ENCODE measurements at regions not wholly inside any gene's neighbourhood (a gene's known extent, or its start where the extent isn't known, plus 50 kb on each side); places are given as distances from the start of the nearest gene placed in this dataset.

- peaks cover 0 to 4% (median 0%) of the 10 kb centered on the region in 5 donors for H3K36me3 Mint-ChIP-seq
- no peak for DNase-seq
- Histone ChIP-seq H3K4me3 (ENCODE audit: low read length) (no peak overlapping the region), H3K9me3 (ENCODE audit: control insufficient read depth in 2 of 3, low read length in 3 of 3) (no peaks in the 10 kb centered on the region), H3K4me1 (ENCODE audit: control insufficient read depth in 2 of 2, insufficient read depth in 2 of 2, low read length in 2 of 2) (no peaks in the 10 kb centered on the region), H3K27ac (ENCODE audit: low read depth, low read length) (no peak overlapping the region), H3K36me3 (ENCODE audit: control insufficient read depth in 2 of 3, insufficient read depth in 3 of 3, low read length in 3 of 3) (no peaks in the 10 kb centered on the region), H3K27me3 (ENCODE audit: control insufficient read depth in 2 of 2, insufficient read depth in 2 of 2, low read length in 2 of 2) (no peaks in the 10 kb centered on the region)
- H3K9me3 Mint-ChIP-seq: peaks cover 0 to 2% (median 0%) of the 10 kb centered on the region in 11 donors
- CTCF ChIA-PET: no interaction called here
- peaks cover 6 to 16% (median 11%) of the 10 kb centered on the region in 5 donors for H3K27me3 Mint-ChIP-seq
- no peak for ATAC-seq
- intact Hi-C loops (cut with micrococcal nuclease): no loop called here
- H3K4me1 Mint-ChIP-seq: peaks cover 0 to 15% (median 1%) of the 10 kb centered on the region in 7 donors
- POLR2A ChIA-PET: no interaction called here
- H3K4me3 Mint-ChIP-seq: no peak overlapping the region
- no peak overlapping the region for H3K27ac Mint-ChIP-seq
These were observed 180.1 kb upstream of the ARID1B start for GRCh38 chr6:156597095-156597494.

- no peaks in the 10 kb centered on the region for H3K36me3 ChIP-seq (ENCODE audit: control insufficient read depth in 2 of 3, insufficient read depth in 3 of 3, low read length in 3 of 3)
- DNase-seq (no peak), ATAC-seq (no peak)
- intact Hi-C loops (cut with micrococcal nuclease): no loop called here
- H3K27ac Mint-ChIP-seq: no peak overlapping the region
- no peaks in the 10 kb centered on the region for H3K9me3 ChIP-seq (ENCODE audit: control insufficient read depth in 2 of 3, low read length in 3 of 3)
- H3K4me1 Mint-ChIP-seq: peaks cover 0 to 15% (median 0%) of the 10 kb centered on the region in 7 donors
- H3K4me3 ChIP-seq (ENCODE audit: low read length): no peak overlapping the region
- H3K4me3 Mint-ChIP-seq: no peak overlapping the region
- peaks cover 0 to 2% (median 0%) of the 10 kb centered on the region in 11 donors for H3K9me3 Mint-ChIP-seq
- peaks cover under 1 to 15% (median 13%) of the 10 kb centered on the region in 5 donors for H3K27me3 Mint-ChIP-seq
- H3K27ac ChIP-seq (ENCODE audit: low read depth, low read length): no peak overlapping the region
- no peaks in the 10 kb centered on the region for H3K27me3 ChIP-seq (ENCODE audit: control insufficient read depth in 2 of 2, insufficient read depth in 2 of 2, low read length in 2 of 2)
- no peaks in the 10 kb centered on the region for H3K4me1 ChIP-seq (ENCODE audit: control insufficient read depth in 2 of 2, insufficient read depth in 2 of 2, low read length in 2 of 2)
- H3K36me3 Mint-ChIP-seq: peaks cover 0 to 4% (median 0%) of the 10 kb centered on the region in 5 donors
- ChIA-PET CTCF (no interaction called here), POLR2A (interaction anchor here (1.0 kb wide), 1 partner anchor 91 kb away, joined by 3 read pairs; no protein-coding TSS in a partner anchor)
These were observed 181.7 kb upstream of the ARID1B start for GRCh38 chr6:156595476-156595875.

DNA sequence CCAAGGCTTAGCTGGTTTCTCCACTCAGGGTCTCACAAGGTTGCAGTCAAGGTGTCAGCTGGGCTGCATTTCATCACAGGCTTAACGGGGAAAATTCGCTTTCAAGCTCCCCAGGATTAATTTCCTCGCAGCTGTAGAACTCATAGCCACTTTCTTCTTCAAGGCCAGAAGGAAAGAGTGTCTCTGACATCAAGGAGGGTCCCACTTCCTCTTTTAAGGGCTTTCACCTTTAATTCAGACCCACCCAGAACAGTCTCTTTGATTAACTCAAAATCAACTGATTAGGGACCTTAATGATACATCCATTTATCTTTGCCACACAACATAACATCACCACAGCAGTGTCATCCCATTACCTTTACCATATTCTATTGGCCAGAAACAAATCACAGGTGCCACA lies 183.3 kb upstream of the ARID1B start:
- POLR2A ChIA-PET: no interaction called here
- no peak for DNase-seq

DNA sequence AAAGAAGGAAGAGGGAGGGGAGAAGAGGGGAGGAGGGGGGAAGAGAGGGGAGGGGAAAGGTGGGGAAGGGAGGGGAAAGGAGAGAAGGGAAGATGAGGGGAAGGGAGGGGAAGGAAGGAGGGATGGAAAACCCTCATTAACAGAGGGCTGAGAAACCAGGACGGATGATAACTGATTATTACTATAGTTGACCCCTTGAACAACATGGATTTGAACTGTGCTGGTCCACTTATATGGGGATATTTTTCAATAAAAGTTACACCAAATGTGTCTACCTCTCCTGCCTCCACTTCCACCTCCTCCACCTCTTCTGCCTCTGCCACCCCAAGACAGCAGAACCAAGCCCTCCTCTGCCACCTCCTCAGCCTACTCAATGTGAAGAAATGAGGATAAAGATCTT lies 184.1 kb upstream of the ARID1B start:
- H3K36me3 ChIP-seq (ENCODE audit: control insufficient read depth in 2 of 3, insufficient read depth in 3 of 3, low read length in 3 of 3): no peaks in the 10 kb centered on the region
- DNase-seq: no peak
- ChIA-PET POLR2A (no interaction called here), CTCF (interaction anchor here (1.0 kb wide), 1 partner anchor 30 kb away, joined by 4 read pairs; no protein-coding TSS in a partner anchor)
- H3K9me3 ChIP-seq (ENCODE audit: control insufficient read depth in 2 of 3, low read length in 3 of 3): no peaks in the 10 kb centered on the region
- no peak overlapping the region for H3K4me3 Mint-ChIP-seq
- peaks cover 0 to 2% (median 0%) of the 10 kb centered on the region in 7 donors for H3K4me1 Mint-ChIP-seq
- no peaks in the 10 kb centered on the region for H3K27me3 ChIP-seq (ENCODE audit: control insufficient read depth in 2 of 2, insufficient read depth in 2 of 2, low read length in 2 of 2)
- H3K36me3 Mint-ChIP-seq: peaks cover 0 to 4% (median 0%) of the 10 kb centered on the region in 5 donors
- peaks cover 0 to 2% (median 0%) of the 10 kb centered on the region in 11 donors for H3K9me3 Mint-ChIP-seq
- intact Hi-C loops (cut with micrococcal nuclease): no loop called here
- peak overlapping the region in 1 of 9 donors; percentile 38 for H3K27ac Mint-ChIP-seq
- H3K4me3 ChIP-seq (ENCODE audit: low read length): no peak overlapping the region
- peaks cover 0 to 15% (median 13%) of the 10 kb centered on the region in 5 donors for H3K27me3 Mint-ChIP-seq
- no peak for ATAC-seq
- H3K4me1 ChIP-seq (ENCODE audit: control insufficient read depth in 2 of 2, insufficient read depth in 2 of 2, low read length in 2 of 2): no peaks in the 10 kb centered on the region
- H3K27ac ChIP-seq (ENCODE audit: low read depth, low read length): no peak overlapping the region

More for the DNA sequence above, 183.3 kb upstream of the ARID1B start:
- H3K36me3 ChIP-seq (ENCODE audit: control insufficient read depth in 2 of 3, insufficient read depth in 3 of 3, low read length in 3 of 3): no peaks in the 10 kb centered on the region
- Mint-ChIP-seq H3K9me3 (peaks cover 0 to 2% (median 0%) of the 10 kb centered on the region in 11 donors), H3K27me3 (peaks cover 0 to 15% (median 14%) of the 10 kb centered on the region in 5 donors), H3K4me3 (no peak overlapping the region), H3K4me1 (peaks cover 0 to 8% (median 0%) of the 10 kb centered on the region in 7 donors), H3K36me3 (peaks cover 0 to 4% (median 0%) of the 10 kb centered on the region in 5 donors), H3K27ac (no peak overlapping the region)
- H3K4me1 ChIP-seq (ENCODE audit: control insufficient read depth in 2 of 2, insufficient read depth in 2 of 2, low read length in 2 of 2): no peaks in the 10 kb centered on the region
- H3K27me3 ChIP-seq (ENCODE audit: control insufficient read depth in 2 of 2, insufficient read depth in 2 of 2, low read length in 2 of 2): no peaks in the 10 kb centered on the region
- intact Hi-C loops (cut with micrococcal nuclease): no loop called here
- H3K4me3 ChIP-seq (ENCODE audit: low read length): no peak overlapping the region
- H3K9me3 ChIP-seq (ENCODE audit: control insufficient read depth in 2 of 3, low read length in 3 of 3): no peaks in the 10 kb centered on the region
- H3K27ac ChIP-seq (ENCODE audit: low read depth, low read length): no peak overlapping the region
- CTCF ChIA-PET: interaction anchor here (0.6 to 1.0 kb wide), 2 partner anchors 31 to 1298 kb away, joined by 3 to 4 read pairs; no protein-coding TSS in a partner anchor
- ATAC-seq: no peak

DNA sequence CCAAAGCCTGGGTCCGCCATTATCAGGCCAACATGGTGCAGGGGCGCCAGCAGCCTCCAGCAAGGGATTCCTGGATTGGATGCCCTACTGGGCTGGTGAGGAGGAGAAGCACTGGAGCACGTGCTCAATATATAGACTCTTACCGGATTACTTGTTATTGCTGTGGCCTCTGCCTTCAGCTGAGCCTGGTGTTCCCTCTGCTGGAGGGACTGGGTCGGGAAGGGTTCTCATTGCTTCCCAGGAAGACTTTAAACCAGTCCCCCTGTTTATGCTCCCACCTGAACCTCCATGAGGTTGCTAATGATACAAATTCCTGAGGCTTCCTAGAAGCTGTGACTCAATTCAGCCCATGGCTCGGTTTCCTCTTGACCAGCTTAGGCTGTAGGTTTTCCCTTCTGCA lies 186.7 kb upstream of the ARID1B start:
- Mint-ChIP-seq H3K27me3 (peaks cover 0 to 15% (median 10%) of the 10 kb centered on the region in 5 donors), H3K4me1 (no peaks in the 10 kb centered on the region), H3K4me3 (no peak overlapping the region), H3K36me3 (peaks cover 0 to 4% (median 0%) of the 10 kb centered on the region in 5 donors), H3K27ac (no peak overlapping the region), H3K9me3 (peaks cover 0 to 2% (median 0%) of the 10 kb centered on the region in 11 donors)
- Histone ChIP-seq H3K4me3 (ENCODE audit: low read length) (no peak overlapping the region), H3K4me1 (ENCODE audit: control insufficient read depth in 2 of 2, insufficient read depth in 2 of 2, low read length in 2 of 2) (no peaks in the 10 kb centered on the region), H3K9me3 (ENCODE audit: control insufficient read depth in 2 of 3, low read length in 3 of 3) (no peaks in the 10 kb centered on the region), H3K36me3 (ENCODE audit: control insufficient read depth in 2 of 3, insufficient read depth in 3 of 3, low read length in 3 of 3) (no peaks in the 10 kb centered on the region), H3K27ac (ENCODE audit: low read depth, low read length) (no peak overlapping the region), H3K27me3 (ENCODE audit: control insufficient read depth in 2 of 2, insufficient read depth in 2 of 2, low read length in 2 of 2) (no peaks in the 10 kb centered on the region)
- CTCF ChIA-PET: no interaction called here
- POLR2A ChIA-PET: interaction anchor here (0.9 kb wide), 1 partner anchor 176 kb away, joined by 4 read pairs; no protein-coding TSS in a partner anchor
- intact Hi-C loops (cut with micrococcal nuclease): no loop called here
- no peak for DNase-seq
- ATAC-seq: no peak

GRCh38 chr6:156589281-156589680 lies 187.9 kb upstream of the ARID1B start:
- ChIA-PET POLR2A (interaction anchor here (0.7 to 0.9 kb wide), 2 partner anchors 174 to 511 kb away, joined by 3 to 4 read pairs; no protein-coding TSS in a partner anchor), CTCF (no interaction called here)
- H3K27me3 Mint-ChIP-seq: peaks cover 0 to 15% (median 10%) of the 10 kb centered on the region in 5 donors
- no peak overlapping the region for H3K27ac Mint-ChIP-seq
- no peaks in the 10 kb centered on the region for H3K4me1 ChIP-seq (ENCODE audit: control insufficient read depth in 2 of 2, insufficient read depth in 2 of 2, low read length in 2 of 2)
- H3K4me3 ChIP-seq (ENCODE audit: low read length): no peak overlapping the region
- peaks cover 0 to 2% (median 0%) of the 10 kb centered on the region in 11 donors for H3K9me3 Mint-ChIP-seq
- no peaks in the 10 kb centered on the region for H3K9me3 ChIP-seq (ENCODE audit: control insufficient read depth in 2 of 3, low read length in 3 of 3)
- H3K4me3 Mint-ChIP-seq: no peak overlapping the region
- H3K4me1 Mint-ChIP-seq: no peaks in the 10 kb centered on the region
- H3K36me3 Mint-ChIP-seq: peaks cover 0 to 4% (median 0%) of the 10 kb centered on the region in 5 donors
- DNase-seq (no peak), ATAC-seq (no peak)
- intact Hi-C loops (cut with micrococcal nuclease): no loop called here
- no peaks in the 10 kb centered on the region for H3K36me3 ChIP-seq (ENCODE audit: control insufficient read depth in 2 of 3, insufficient read depth in 3 of 3, low read length in 3 of 3)
- H3K27ac ChIP-seq (ENCODE audit: low read depth, low read length): no peak overlapping the region
- H3K27me3 ChIP-seq (ENCODE audit: control insufficient read depth in 2 of 2, insufficient read depth in 2 of 2, low read length in 2 of 2): no peaks in the 10 kb centered on the region

GRCh38 chr6:156587751-156588301 lies 189.4 kb upstream of the ARID1B start:
- no peak overlapping the region for H3K4me3 ChIP-seq (ENCODE audit: low read length)
- POLR2A ChIA-PET: no interaction called here
- H3K4me3 Mint-ChIP-seq: no peak overlapping the region
- H3K4me1 ChIP-seq (ENCODE audit: control insufficient read depth in 2 of 2, insufficient read depth in 2 of 2, low read length in 2 of 2): no peaks in the 10 kb centered on the region
- CTCF ChIA-PET: no interaction called here
- H3K4me1 Mint-ChIP-seq: no peaks in the 10 kb centered on the region
- no peak overlapping the region for H3K27ac Mint-ChIP-seq
- H3K27me3 Mint-ChIP-seq: peaks cover 0 to 13% (median 7%) of the 10 kb centered on the region in 5 donors
- peaks cover 0 to 2% (median 0%) of the 10 kb centered on the region in 11 donors for H3K9me3 Mint-ChIP-seq
- no peak for DNase-seq
- H3K27ac ChIP-seq (ENCODE audit: low read depth, low read length): no peak overlapping the region
- ATAC-seq: no peak
- no peaks in the 10 kb centered on the region for H3K36me3 Mint-ChIP-seq
- H3K27me3 ChIP-seq (ENCODE audit: control insufficient read depth in 2 of 2, insufficient read depth in 2 of 2, low read length in 2 of 2): no peaks in the 10 kb centered on the region
- no peaks in the 10 kb centered on the region for H3K9me3 ChIP-seq (ENCODE audit: control insufficient read depth in 2 of 3, low read length in 3 of 3)
- intact Hi-C loops (cut with micrococcal nuclease): no loop called here
- no peaks in the 10 kb centered on the region for H3K36me3 ChIP-seq (ENCODE audit: control insufficient read depth in 2 of 3, insufficient read depth in 3 of 3, low read length in 3 of 3)

Measured in naive thymus-derived CD4-positive, alpha-beta T cell (primary cell).